ENCODE measurements at regions not wholly inside any gene's neighbourhood (a gene's known extent, or its start where the extent isn't known, plus 50 kb on each side); places are given as distances from the start of the nearest gene placed in this dataset.

GRCh38 chr18:42513441-42513840, 558.4 kb downstream of the PIK3C3 start:
- no peak for TF ChIP-seq CTCF (IDR thresholded peaks at IDR 0.05)
- no peak for TF ChIP-seq POLR2A (IDR thresholded peaks at IDR 0.05)
